ENCODE measurements at regions not wholly inside any gene's neighbourhood (a gene's known extent, or its start where the extent isn't known, plus 50 kb on each side); places are given as distances from the start of the nearest gene placed in this dataset.
A peak's percentile ranks its signal among the peaks of the same experiment; 100 is the strongest.
"Not testable (repeated sequence)": the region's sequence is repeated elsewhere in the genome, so short reads cannot be mapped to it uniquely, and the experiment has no call there.

GRCh38 chr11:80773919-80774318, 1333.1 kb upstream of the TENM4 start:
- no peak for DNase-seq (ENCODE audit: low spot score)

GRCh38 chr11:80771017-80771416, 1330.2 kb upstream of the TENM4 start:
- no peak for DNase-seq (ENCODE audit: low spot score)

- DNase-seq (ENCODE audit: low spot score) = no peak
Observed at GRCh38 chr11:80758787-80759186, 1318.0 kb upstream of the TENM4 start.

GRCh38 chr11:80748207-80748925, 1307.5 kb upstream of the TENM4 start:
- no peak for DNase-seq (ENCODE audit: low spot score)

- no peak for DNase-seq (ENCODE audit: low spot score)
Observed at GRCh38 chr11:80746300-80746699, 1305.5 kb upstream of the TENM4 start.

GRCh38 chr11:80745416-80745815, 1304.6 kb upstream of the TENM4 start:
- no peak for DNase-seq (ENCODE audit: low spot score)

- no peak for DNase-seq (ENCODE audit: low spot score)
Observed at GRCh38 chr11:80733790-80734189, 1293.0 kb upstream of the TENM4 start.

GRCh38 chr11:80733361-80733760, 1292.5 kb upstream of the TENM4 start:
- no peak for DNase-seq (ENCODE audit: low spot score)

GRCh38 chr11:80727315-80727714, 1286.5 kb upstream of the TENM4 start:
- peak; percentile 1 for DNase-seq (ENCODE audit: low spot score)

- no peak for DNase-seq (ENCODE audit: low spot score)
Observed at GRCh38 chr11:80726236-80726635, 1285.4 kb upstream of the TENM4 start.

GRCh38 chr11:80724366-80724765, 1283.5 kb upstream of the TENM4 start:
- no peak for DNase-seq (ENCODE audit: low spot score)

- DNase-seq (ENCODE audit: low spot score) = no peak
Observed at GRCh38 chr11:80722629-80723028, 1281.8 kb upstream of the TENM4 start.

- no peak for DNase-seq (ENCODE audit: low spot score)
Observed at GRCh38 chr11:80720295-80720694, 1279.5 kb upstream of the TENM4 start.

GRCh38 chr11:80719292-80719646, 1278.4 kb upstream of the TENM4 start:
- no peak for DNase-seq (ENCODE audit: low spot score)

- no peak for DNase-seq (ENCODE audit: low spot score)
Observed at GRCh38 chr11:80718611-80719291, 1277.9 kb upstream of the TENM4 start.

GRCh38 chr11:80702264-80702663, 1261.4 kb upstream of the TENM4 start:
- DNase-seq (ENCODE audit: low spot score) = no peak

GRCh38 chr11:80700386-80700785, 1259.6 kb upstream of the TENM4 start:
- DNase-seq (ENCODE audit: low spot score) = no peak

- not testable (repeated sequence) for DNase-seq (ENCODE audit: low spot score)
Observed at GRCh38 chr11:80699406-80700177, 1258.8 kb upstream of the TENM4 start.

- no peak for DNase-seq (ENCODE audit: low spot score)
Observed at GRCh38 chr11:80698637-80699036, 1257.8 kb upstream of the TENM4 start.

GRCh38 chr11:80694385-80694784, 1253.6 kb upstream of the TENM4 start:
- DNase-seq (ENCODE audit: low spot score) = no peak

GRCh38 chr11:80687941-80688340, 1247.1 kb upstream of the TENM4 start:
- DNase-seq (ENCODE audit: low spot score) = no peak

- no peak for DNase-seq (ENCODE audit: low spot score)
Observed at GRCh38 chr11:80686889-80687288, 1246.1 kb upstream of the TENM4 start.

- no peak for DNase-seq (ENCODE audit: low spot score)
Observed at GRCh38 chr11:80673566-80673965, 1232.7 kb upstream of the TENM4 start.

Data from HuH-7 (cell line).